ENCODE measurements at regions not wholly inside any gene's neighbourhood (a gene's known extent, or its start where the extent isn't known, plus 50 kb on each side); places are given as distances from the start of the nearest gene placed in this dataset.

DNA sequence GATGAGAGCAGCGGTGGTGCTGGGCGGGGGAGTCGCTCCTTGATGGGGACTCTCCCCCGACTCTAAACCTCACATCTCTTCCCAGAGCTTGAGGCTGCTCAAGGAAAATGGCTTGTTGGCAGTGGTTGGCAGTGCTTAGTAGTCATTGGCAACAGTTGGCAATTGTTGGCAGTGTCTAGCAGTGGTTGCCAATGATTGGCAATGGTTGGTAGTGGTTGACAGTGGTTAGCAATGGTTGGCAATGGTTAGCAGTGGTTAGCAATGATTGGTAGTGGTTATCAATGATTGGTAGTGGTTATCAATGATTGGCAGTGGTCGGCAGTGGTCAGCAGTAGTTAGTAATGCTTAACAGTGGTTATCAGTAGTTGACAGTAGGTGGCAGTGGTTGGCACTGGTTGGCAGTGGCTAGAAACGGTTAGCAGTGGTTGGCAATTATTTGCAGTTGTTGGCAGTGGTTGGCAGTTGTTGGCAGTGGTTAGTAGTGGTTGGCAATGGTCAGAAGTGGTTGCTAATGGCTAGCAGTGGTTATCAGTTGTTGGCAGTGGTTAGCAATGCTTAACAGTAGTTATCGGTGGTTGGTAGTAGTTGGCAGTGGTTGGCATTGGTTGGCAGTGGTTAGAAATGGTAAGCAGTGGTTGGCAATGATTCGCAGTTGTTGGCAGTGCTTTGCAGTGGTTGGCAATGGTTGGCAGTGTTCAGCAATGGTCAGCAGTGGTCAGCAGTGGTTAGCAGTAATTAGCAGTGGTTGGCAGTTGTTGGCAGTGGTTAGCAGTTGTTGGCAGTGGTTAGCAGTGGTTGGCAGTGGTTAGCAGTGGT is 85.4 kb upstream of the OTOS start (continued):
- TF ChIP-seq SRF (IDR thresholded peaks at IDR 0.05; ENCODE audit: low read depth, low read length) (no peak), SP4 (IDR thresholded peaks at IDR 0.05; ENCODE audit: low read length) (no peak)
- TF ChIP-seq, protein P1, sequence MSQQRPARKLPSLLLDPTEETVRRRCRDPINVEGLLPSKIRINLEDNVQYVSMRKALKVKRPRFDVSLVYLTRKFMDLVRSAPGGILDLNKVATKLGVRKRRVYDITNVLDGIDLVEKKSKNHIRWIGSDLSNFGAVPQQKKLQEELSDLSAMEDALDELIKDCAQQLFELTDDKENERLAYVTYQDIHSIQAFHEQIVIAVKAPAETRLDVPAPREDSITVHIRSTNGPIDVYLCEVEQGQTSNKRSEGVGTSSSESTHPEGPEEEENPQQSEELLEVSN (IDR thresholded peaks at IDR 0.05): no peak

All from H1 (cell line).